GM12892 (cell line): ENCODE measurements at regions not wholly inside any gene's neighbourhood (a gene's known extent, or its start where the extent isn't known, plus 50 kb on each side); places are given as distances from the start of the nearest gene placed in this dataset.

Experiments
- POLR2A ChIP-seq: IDR thresholded peaks from 2 replicates; pipeline ENCODE4 v1.6.1; 2011; ENCODE audit warnings: low read depth, low read length, control low read depth
- POLR2AphosphoS5 ChIP-seq: IDR thresholded peaks from 2 replicates; pipeline ENCODE4 v1.6.1; 2011; ENCODE audit warnings: low read depth, low read length, control low read depth

DNA sequence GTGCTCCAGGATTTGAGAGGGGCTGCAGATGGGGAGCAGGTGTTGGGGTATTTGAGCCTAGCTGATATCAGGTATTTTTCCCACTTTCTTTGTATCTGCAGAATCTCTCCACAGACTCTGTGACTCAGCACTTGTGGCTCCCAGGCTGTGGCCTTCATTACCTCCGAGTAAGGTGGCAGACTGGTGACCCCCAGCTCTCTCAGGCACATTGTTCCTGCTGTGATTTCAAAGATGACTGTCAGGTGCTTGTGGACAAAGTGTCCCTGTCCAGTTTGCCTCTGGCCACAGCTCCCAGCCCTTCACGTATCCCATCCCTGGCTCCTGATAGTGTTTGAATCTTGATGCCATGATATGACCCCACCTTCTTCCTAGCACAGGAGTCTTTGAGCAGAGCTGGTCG, 396.8 kb upstream of the PODXL start:
- TF ChIP-seq POLR2A = no peak
- TF ChIP-seq POLR2AphosphoS5 = no peak
